ENCODE measurements at regions not wholly inside any gene's neighbourhood (a gene's known extent, or its start where the extent isn't known, plus 50 kb on each side); places are given as distances from the start of the nearest gene placed in this dataset.

GRCh38 chr2:103879101-103879500, 974.8 kb upstream of the POU3F3 start:
- Histone ChIP-seq H3K4me3 (ENCODE audit: low read depth in 1 of 2, low read length in 1 of 2) (no peak overlapping the region), H3K4me1 (ENCODE audit: control insufficient read depth in 1 of 2, insufficient read depth in 1 of 2, low read depth in 1 of 2, low read length in 1 of 2) (no peaks in the 10 kb centered on the region), H3K36me3 (no peaks in the 10 kb centered on the region), H3K27ac (no peak overlapping the region), H3K27me3 (no peaks in the 10 kb centered on the region), H3K9me3 (no peaks in the 10 kb centered on the region)
- TF ChIP-seq CTCF (IDR thresholded peaks at IDR 0.05), result no peak

- no peaks in the 10 kb centered on the region for H3K4me1 ChIP-seq (ENCODE audit: control insufficient read depth in 1 of 2, insufficient read depth in 1 of 2, low read depth in 1 of 2, low read length in 1 of 2)
- H3K4me3 ChIP-seq (ENCODE audit: low read depth in 1 of 2, low read length in 1 of 2), result no peak overlapping the region
- TF ChIP-seq CTCF (IDR thresholded peaks at IDR 0.05), result no peak
- no peaks in the 10 kb centered on the region for H3K36me3 ChIP-seq
- no peaks in the 10 kb centered on the region for H3K27me3 ChIP-seq
- H3K27ac ChIP-seq, result no peak overlapping the region
- no peaks in the 10 kb centered on the region for H3K9me3 ChIP-seq
Observed at GRCh38 chr2:103880081-103880834, 973.7 kb upstream of the POU3F3 start.

DNA sequence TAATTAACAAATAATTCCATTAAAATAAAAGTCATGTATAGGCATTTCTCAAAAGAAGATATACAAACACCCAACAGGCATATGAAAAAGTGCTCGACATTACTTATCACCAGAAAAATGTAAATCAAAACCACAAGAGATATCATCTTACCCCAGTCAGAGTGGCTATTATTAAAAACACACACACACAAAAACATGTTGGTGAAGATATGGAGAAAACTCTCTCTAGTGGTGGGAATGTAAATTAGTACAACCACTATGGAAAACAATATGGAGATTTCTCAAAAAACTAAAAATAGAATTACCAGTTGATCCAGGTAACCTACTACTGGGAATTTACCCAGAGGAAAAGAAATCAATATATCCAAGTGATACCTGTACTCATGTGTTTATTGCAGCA, 966.3 kb upstream of the POU3F3 start:
- TF ChIP-seq CTCF (IDR thresholded peaks at IDR 0.05), result no peak
- no peaks in the 10 kb centered on the region for H3K9me3 ChIP-seq
- H3K4me3 ChIP-seq (ENCODE audit: low read depth in 1 of 2, low read length in 1 of 2), result no peak overlapping the region
- H3K27me3 ChIP-seq, result no peaks in the 10 kb centered on the region
- no peaks in the 10 kb centered on the region for H3K4me1 ChIP-seq (ENCODE audit: control insufficient read depth in 1 of 2, insufficient read depth in 1 of 2, low read depth in 1 of 2, low read length in 1 of 2)
- no peaks in the 10 kb centered on the region for H3K36me3 ChIP-seq
- no peak overlapping the region for H3K27ac ChIP-seq

DNA sequence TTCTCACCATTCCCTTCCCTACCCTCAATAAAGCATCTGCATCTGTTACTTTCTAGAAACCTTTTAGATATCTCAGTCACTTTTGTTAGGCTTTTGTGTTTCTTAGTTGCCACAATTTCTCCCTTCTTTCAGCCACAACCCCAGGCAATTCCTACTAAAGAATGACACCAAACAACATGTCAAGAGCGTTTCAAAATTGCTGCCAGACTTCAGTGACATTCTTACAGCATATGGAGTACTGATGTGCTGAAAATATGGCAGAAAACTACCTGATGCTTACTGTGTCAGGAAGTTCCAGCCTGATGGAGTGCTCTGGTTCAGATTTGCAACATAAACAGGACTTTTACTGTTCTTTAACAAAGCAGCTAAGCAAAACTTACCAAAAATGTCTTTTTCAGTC, 957.7 kb upstream of the POU3F3 start:
- H3K36me3 ChIP-seq, result no peaks in the 10 kb centered on the region
- H3K4me1 ChIP-seq (ENCODE audit: control insufficient read depth in 1 of 2, insufficient read depth in 1 of 2, low read depth in 1 of 2, low read length in 1 of 2), result no peaks in the 10 kb centered on the region
- H3K27ac ChIP-seq, result no peak overlapping the region
- H3K27me3 ChIP-seq, result no peaks in the 10 kb centered on the region
- no peak overlapping the region for H3K4me3 ChIP-seq (ENCODE audit: low read depth in 1 of 2, low read length in 1 of 2)
- no peak for TF ChIP-seq CTCF (IDR thresholded peaks at IDR 0.05)
- no peaks in the 10 kb centered on the region for H3K9me3 ChIP-seq

DNA sequence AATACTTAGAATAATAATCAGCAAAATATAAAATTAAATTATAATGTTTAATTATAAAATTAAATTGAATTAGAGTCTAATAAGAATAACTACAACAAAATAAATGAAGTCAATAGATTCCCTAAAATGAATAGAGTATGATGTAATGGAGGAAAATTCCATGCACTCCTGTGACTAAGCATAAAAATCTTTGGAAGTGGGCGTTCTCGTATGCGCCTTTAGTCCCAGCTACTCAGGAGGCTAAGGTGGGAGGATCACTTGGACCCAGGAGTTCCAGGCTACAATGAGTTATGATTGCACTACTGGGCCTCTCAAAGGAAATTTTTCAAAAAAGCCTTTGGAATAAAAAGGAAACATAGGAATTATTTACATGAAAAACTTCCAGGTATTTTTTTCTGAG, 955.4 kb upstream of the POU3F3 start:
- H3K27me3 ChIP-seq, result no peaks in the 10 kb centered on the region
- no peak for TF ChIP-seq CTCF (IDR thresholded peaks at IDR 0.05)
- no peaks in the 10 kb centered on the region for H3K36me3 ChIP-seq
- H3K9me3 ChIP-seq, result no peaks in the 10 kb centered on the region
- H3K4me1 ChIP-seq (ENCODE audit: control insufficient read depth in 1 of 2, insufficient read depth in 1 of 2, low read depth in 1 of 2, low read length in 1 of 2), result no peaks in the 10 kb centered on the region
- H3K4me3 ChIP-seq (ENCODE audit: low read depth in 1 of 2, low read length in 1 of 2), result no peak overlapping the region
- H3K27ac ChIP-seq, result no peak overlapping the region

All from neutrophil (primary cell).